K562 (cell line): ENCODE measurements at regions not wholly inside any gene's neighbourhood (a gene's known extent, or its start where the extent isn't known, plus 50 kb on each side); places are given as distances from the start of the nearest gene placed in this dataset.

ENCODE experiments used
- POLR2A ChIP-seq: fragments of 450-650 bp; conservative IDR thresholded peaks from 2 replicates; pipeline ENCODE4 v1.6.1; 2016
- SP1 ChIP-seq: sonication (generic); formaldehyde crosslinking; IDR thresholded peaks from 2 replicates; pipeline ENCODE4 v1.8.1; 2022; ENCODE audit warnings: mild to moderate bottlenecking, missing genetic modification reagents
- TRIM24 ChIP-seq, 2 experiments: fragments of 450-650 bp; IDR thresholded peaks; 2 replicates each; pipeline ENCODE4 v1.6.1; 2016
- ZMIZ1 ChIP-seq, 2 experiments: fragments of 150-350 bp in 1 of 2; IDR thresholded peaks; 2 replicates each; pipeline ENCODE4 v1.6.1; 2012 to 2016; ENCODE audit warnings: low read depth in 2 of 2, low read length in 2 of 2, mild to moderate bottlenecking in 1 of 2, moderate library complexity in 1 of 2

- TF ChIP-seq POLR2A, result no peak
- TF ChIP-seq TRIM24 (IDR thresholded peaks at IDR 0.05), result no peak
- no peak for TF ChIP-seq SP1 (CRISPR knock-in tag)
- TF ChIP-seq ZMIZ1 (IDR thresholded peaks at IDR 0.05; ENCODE audit: low read depth in 2 of 2, low read length in 2 of 2), result no peak
Measured at GRCh38 chr1:208682664-208683013, 438.5 kb upstream of the PLXNA2 start.
